Liver (tissue), 7 donors: ENCODE measurements at regions not wholly inside any gene's neighbourhood (a gene's known extent, or its start where the extent isn't known, plus 50 kb on each side); places are given as distances from the start of the nearest gene placed in this dataset.

Source experiments
- DNase-seq: peaks from one replicate; pipeline ENCODE4 v3.0.0-alpha.2; 2017; ENCODE audit warnings: low spot score
- H3K27ac ChIP-seq, 2 donors: one replicate each; pipeline ENCODE4 v1.7.0; 2013; ENCODE audit warnings: inconsistent platforms in 2 of 2, low read length in 2 of 2, control low read depth in 1 of 2, low read depth in 1 of 2, mild to moderate bottlenecking in 1 of 2
- H3K27me3 ChIP-seq, 4 donors: one replicate each; pipeline versions ENCODE4 v1.6.1 to v1.7.0; 2013; ENCODE audit warnings: low read length in 3 of 4, inconsistent platforms in 1 of 4, mild to moderate bottlenecking in 1 of 4, moderate library complexity in 1 of 4; ENCODE audit not compliant: control insufficient read depth in 4 of 4, insufficient read depth in 4 of 4
- H3K36me3 ChIP-seq, 4 donors: one replicate each; pipeline versions ENCODE4 v1.6.1 to v1.7.0; 2013; ENCODE audit warnings: low read length in 3 of 4, mild to moderate bottlenecking in 3 of 4, low read depth in 1 of 4, moderate library complexity in 1 of 4; ENCODE audit not compliant: control insufficient read depth in 4 of 4, insufficient read depth in 3 of 4
- H3K4me1 ChIP-seq, 4 donors: one replicate each; pipeline versions ENCODE4 v1.6.1 to v1.7.0; 2013; ENCODE audit warnings: low read length in 3 of 4, mild to moderate bottlenecking in 3 of 4, moderate library complexity in 1 of 4; ENCODE audit not compliant: control insufficient read depth in 4 of 4, insufficient read depth in 4 of 4
- H3K4me3 ChIP-seq, 3 donors: one replicate each; pipeline versions ENCODE4 v1.6.1 to v1.7.0; 2013; ENCODE audit warnings: low read length in 3 of 3, control low read depth in 1 of 3, low read depth in 1 of 3, mild to moderate bottlenecking in 1 of 3
- H3K9ac ChIP-seq, 2 donors: one replicate each; pipeline ENCODE4 v1.7.0; 2013; ENCODE audit warnings: low read length in 2 of 2, mild to moderate bottlenecking in 2 of 2, moderate library complexity in 2 of 2, control low read depth in 1 of 2, low read depth in 1 of 2
- H3K9me3 ChIP-seq, 4 donors: one replicate each; pipeline versions ENCODE4 v1.6.1 to v1.7.0; 2013; ENCODE audit warnings: low read length in 3 of 4; ENCODE audit not compliant: control insufficient read depth in 4 of 4
- EGR1 ChIP-seq, 2 donors: IDR thresholded peaks; 2 replicates each; pipeline ENCODE4 v1.6.1; 2016 to 2018; ENCODE audit warnings: antibody characterized with exemption in 2 of 2, low read depth in 2 of 2
- FOXA1 ChIP-seq: IDR thresholded peaks from 2 replicates; pipeline ENCODE4 v1.6.1; 2016; ENCODE audit warnings: antibody characterized with exemption
- GABPA ChIP-seq, 2 donors: IDR thresholded peaks in 1 of 2; conservative IDR thresholded peaks in 1 of 2; 2 replicates each; pipeline ENCODE4 v1.6.1; 2016; ENCODE audit warnings: antibody characterized with exemption in 2 of 2, mild to moderate bottlenecking in 1 of 2, moderate library complexity in 1 of 2
- JUND ChIP-seq, 2 donors: IDR thresholded peaks; 2 replicates each; pipeline ENCODE4 v1.6.1; 2016; ENCODE audit warnings: antibody characterized with exemption in 2 of 2
- NR2F2 ChIP-seq: IDR thresholded peaks from 2 replicates; pipeline ENCODE4 v1.6.1; 2016; ENCODE audit warnings: antibody characterized with exemption
- RAD21 ChIP-seq, 2 donors: IDR thresholded peaks; 2 replicates each; pipeline ENCODE4 v1.6.1; 2016; ENCODE audit warnings: antibody characterized with exemption in 2 of 2, mild to moderate bottlenecking in 2 of 2
- SP1 ChIP-seq: IDR thresholded peaks from 2 replicates; pipeline ENCODE4 v1.6.1; 2018; ENCODE audit warnings: antibody characterized with exemption, mild to moderate bottlenecking
- YY1 ChIP-seq: IDR thresholded peaks from 2 replicates; pipeline ENCODE4 v1.6.1; 2016; ENCODE audit warnings: antibody characterized with exemption, mild to moderate bottlenecking
- ZBTB33 ChIP-seq: IDR thresholded peaks from 2 replicates; pipeline ENCODE4 v1.6.1; 2016; ENCODE audit warnings: antibody characterized with exemption
- WGBS: extraction: QIAGEN DNeasy Blood & Tissue Kit; methylation state at CpG from one replicate; pipeline ENCODE4 v1.1.7; 2013; 5-methylcytosine and 5-hydroxymethylcytosine counted together
- TF ChIP-seq, protein P1 (sequence below): IDR thresholded peaks from 2 replicates; pipeline ENCODE4 v1.6.1; 2016; ENCODE audit warnings: antibody characterized with exemption
- TF ChIP-seq, protein P2 (sequence below): IDR thresholded peaks from 2 replicates; pipeline ENCODE4 v1.6.1; 2016; ENCODE audit warnings: antibody characterized with exemption
- TF ChIP-seq, protein P3 (sequence below): IDR thresholded peaks from 2 replicates; pipeline ENCODE4 v1.6.1; 2016; ENCODE audit warnings: antibody characterized with exemption, mild to moderate bottlenecking
- donor health status: healthy.
- donor health status: healthy.
- donor health status: healthy.
- donor health status: healthy.

GRCh38 chr1:170402476-170403311, 129.3 kb upstream of the GORAB start:
- DNase-seq, result no peak
- Histone ChIP-seq H3K4me3 (no peak overlapping the region), H3K27ac (no peak overlapping the region), H3K9me3 (no peaks in the 10 kb centered on the region), H3K36me3 (no peaks in the 10 kb centered on the region), H3K27me3 (no peaks in the 10 kb centered on the region), H3K9ac (no peak overlapping the region), H3K4me1 (no peaks in the 10 kb centered on the region)
- no peak for TF ChIP-seq ZBTB33
- no peak for TF ChIP-seq JUND (IDR thresholded peaks at IDR 0.05)
- TF ChIP-seq, protein P1, sequence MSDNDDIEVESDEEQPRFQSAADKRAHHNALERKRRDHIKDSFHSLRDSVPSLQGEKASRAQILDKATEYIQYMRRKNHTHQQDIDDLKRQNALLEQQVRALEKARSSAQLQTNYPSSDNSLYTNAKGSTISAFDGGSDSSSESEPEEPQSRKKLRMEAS, result no peak
- no peak for TF ChIP-seq NR2F2
- WGBS, result 82% methylated on average over 4 of the region's 4 CpGs

GRCh38 chr1:170407138-170407537, 124.8 kb upstream of the GORAB start:
- Histone ChIP-seq H3K27ac (no peak overlapping the region), H3K4me1 (no peaks in the 10 kb centered on the region), H3K36me3 (no peaks in the 10 kb centered on the region), H3K9me3 (no peaks in the 10 kb centered on the region), H3K27me3 (no peaks in the 10 kb centered on the region), H3K9ac (no peak overlapping the region), H3K4me3 (no peak overlapping the region)
- 76% methylated on average over 2 of the region's 2 CpGs for WGBS
- DNase-seq, result no peak
- TF ChIP-seq, protein P2, sequence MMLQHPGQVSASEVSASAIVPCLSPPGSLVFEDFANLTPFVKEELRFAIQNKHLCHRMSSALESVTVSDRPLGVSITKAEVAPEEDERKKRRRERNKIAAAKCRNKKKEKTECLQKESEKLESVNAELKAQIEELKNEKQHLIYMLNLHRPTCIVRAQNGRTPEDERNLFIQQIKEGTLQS, result no peak
- TF ChIP-seq GABPA (IDR thresholded peaks at IDR 0.05 in 1 of 2, conservative IDR thresholded peaks at IDR 0.05 in 1 of 2) (no peak), RAD21 (IDR thresholded peaks at IDR 0.05) (no peak)
- TF ChIP-seq, protein P3, sequence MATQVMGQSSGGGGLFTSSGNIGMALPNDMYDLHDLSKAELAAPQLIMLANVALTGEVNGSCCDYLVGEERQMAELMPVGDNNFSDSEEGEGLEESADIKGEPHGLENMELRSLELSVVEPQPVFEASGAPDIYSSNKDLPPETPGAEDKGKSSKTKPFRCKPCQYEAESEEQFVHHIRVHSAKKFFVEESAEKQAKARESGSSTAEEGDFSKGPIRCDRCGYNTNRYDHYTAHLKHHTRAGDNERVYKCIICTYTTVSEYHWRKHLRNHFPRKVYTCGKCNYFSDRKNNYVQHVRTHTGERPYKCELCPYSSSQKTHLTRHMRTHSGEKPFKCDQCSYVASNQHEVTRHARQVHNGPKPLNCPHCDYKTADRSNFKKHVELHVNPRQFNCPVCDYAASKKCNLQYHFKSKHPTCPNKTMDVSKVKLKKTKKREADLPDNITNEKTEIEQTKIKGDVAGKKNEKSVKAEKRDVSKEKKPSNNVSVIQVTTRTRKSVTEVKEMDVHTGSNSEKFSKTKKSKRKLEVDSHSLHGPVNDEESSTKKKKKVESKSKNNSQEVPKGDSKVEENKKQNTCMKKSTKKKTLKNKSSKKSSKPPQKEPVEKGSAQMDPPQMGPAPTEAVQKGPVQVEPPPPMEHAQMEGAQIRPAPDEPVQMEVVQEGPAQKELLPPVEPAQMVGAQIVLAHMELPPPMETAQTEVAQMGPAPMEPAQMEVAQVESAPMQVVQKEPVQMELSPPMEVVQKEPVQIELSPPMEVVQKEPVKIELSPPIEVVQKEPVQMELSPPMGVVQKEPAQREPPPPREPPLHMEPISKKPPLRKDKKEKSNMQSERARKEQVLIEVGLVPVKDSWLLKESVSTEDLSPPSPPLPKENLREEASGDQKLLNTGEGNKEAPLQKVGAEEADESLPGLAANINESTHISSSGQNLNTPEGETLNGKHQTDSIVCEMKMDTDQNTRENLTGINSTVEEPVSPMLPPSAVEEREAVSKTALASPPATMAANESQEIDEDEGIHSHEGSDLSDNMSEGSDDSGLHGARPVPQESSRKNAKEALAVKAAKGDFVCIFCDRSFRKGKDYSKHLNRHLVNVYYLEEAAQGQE, result no peak

DNA sequence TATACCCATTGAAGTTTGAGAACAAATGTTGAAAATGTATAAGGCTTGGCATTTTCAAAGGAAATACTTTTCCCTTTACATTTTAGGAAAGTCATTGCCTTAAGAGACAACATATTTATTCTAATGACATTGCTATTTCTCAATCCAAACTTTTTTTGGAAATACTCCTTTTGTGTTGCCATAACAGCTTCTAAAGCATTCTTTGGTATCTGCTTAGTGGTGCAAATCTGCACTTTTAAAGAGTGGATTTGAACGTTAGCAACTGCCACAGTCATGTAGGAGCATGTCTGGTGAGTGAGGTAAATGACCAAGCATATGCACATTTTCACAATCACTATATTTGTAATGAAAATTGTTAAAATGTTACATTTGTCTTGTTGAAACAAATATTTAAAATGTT, 124.4 kb upstream of the GORAB start:
- no peak for TF ChIP-seq EGR1 (IDR thresholded peaks at IDR 0.05; ENCODE audit: low read depth in 2 of 2)
- no peak for TF ChIP-seq SP1
- TF ChIP-seq ZBTB33, result no peak
- no peak for TF ChIP-seq FOXA1
- TF ChIP-seq RAD21 (IDR thresholded peaks at IDR 0.05), result no peak
- TF ChIP-seq YY1, result no peak
- no peak for TF ChIP-seq GABPA (IDR thresholded peaks at IDR 0.05 in 1 of 2, conservative IDR thresholded peaks at IDR 0.05 in 1 of 2)
- 62% methylated on average over 1 of the region's 1 CpG for WGBS

More for the DNA sequence above, 124.4 kb upstream of the GORAB start:
- Histone ChIP-seq H3K27ac (no peak overlapping the region), H3K9ac (no peak overlapping the region), H3K9me3 (no peaks in the 10 kb centered on the region), H3K36me3 (no peaks in the 10 kb centered on the region), H3K27me3 (no peaks in the 10 kb centered on the region), H3K4me1 (no peaks in the 10 kb centered on the region), H3K4me3 (no peak overlapping the region)
- DNase-seq, result no peak
